OCI-LY3 (cell line): ENCODE measurements at regions not wholly inside any gene's neighbourhood (a gene's known extent, or its start where the extent isn't known, plus 50 kb on each side); places are given as distances from the start of the nearest gene placed in this dataset.

ENCODE experiments used
- EZH2phosphoT487 ChIP-seq: fragments of 200-600 bp; shearing (Covaris generic); IDR thresholded peaks from 2 replicates; pipeline ENCODE4 v1.6.1; 2018; ENCODE audit warnings: antibody characterized with exemption, mixed run types, low read depth
- TF ChIP-seq, protein P1 (sequence below): fragments of 200-600, 300-600 bp; sonication (generic); IDR thresholded peaks from 2 replicates; pipeline ENCODE4 v1.5.1; 2014; ENCODE audit warnings: antibody characterized with exemption, low read length, low read depth

DNA sequence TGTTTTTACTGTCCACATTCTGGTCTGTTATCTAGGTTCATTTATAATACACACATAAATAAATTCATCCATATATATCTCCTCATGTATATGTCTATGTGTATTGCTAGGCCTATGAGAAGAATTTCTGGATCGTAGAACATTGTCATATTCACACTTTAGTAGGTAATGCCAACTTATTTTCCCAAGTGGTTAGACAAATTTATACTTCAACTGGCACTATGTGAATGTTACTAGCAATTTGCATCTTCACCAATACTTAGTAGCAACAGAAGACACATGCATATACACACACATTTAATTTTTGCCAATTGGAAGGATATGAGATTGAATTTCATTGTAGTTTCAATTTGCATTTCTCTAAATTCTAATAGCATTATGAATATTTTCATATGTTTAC is 365.1 kb downstream of the FSCB start:
- TF ChIP-seq, protein P1, sequence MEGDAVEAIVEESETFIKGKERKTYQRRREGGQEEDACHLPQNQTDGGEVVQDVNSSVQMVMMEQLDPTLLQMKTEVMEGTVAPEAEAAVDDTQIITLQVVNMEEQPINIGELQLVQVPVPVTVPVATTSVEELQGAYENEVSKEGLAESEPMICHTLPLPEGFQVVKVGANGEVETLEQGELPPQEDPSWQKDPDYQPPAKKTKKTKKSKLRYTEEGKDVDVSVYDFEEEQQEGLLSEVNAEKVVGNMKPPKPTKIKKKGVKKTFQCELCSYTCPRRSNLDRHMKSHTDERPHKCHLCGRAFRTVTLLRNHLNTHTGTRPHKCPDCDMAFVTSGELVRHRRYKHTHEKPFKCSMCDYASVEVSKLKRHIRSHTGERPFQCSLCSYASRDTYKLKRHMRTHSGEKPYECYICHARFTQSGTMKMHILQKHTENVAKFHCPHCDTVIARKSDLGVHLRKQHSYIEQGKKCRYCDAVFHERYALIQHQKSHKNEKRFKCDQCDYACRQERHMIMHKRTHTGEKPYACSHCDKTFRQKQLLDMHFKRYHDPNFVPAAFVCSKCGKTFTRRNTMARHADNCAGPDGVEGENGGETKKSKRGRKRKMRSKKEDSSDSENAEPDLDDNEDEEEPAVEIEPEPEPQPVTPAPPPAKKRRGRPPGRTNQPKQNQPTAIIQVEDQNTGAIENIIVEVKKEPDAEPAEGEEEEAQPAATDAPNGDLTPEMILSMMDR, result no peak
- no peak for TF ChIP-seq EZH2phosphoT487
